HepG2 (cell line): ENCODE measurements at regions not wholly inside any gene's neighbourhood (a gene's known extent, or its start where the extent isn't known, plus 50 kb on each side); places are given as distances from the start of the nearest gene placed in this dataset.

Experiments
- ATAC-seq: fragments of 200-7000 bp; cut with Tn5 transposase; 3 replicates; pipeline ENCODE4 v1.9.1; 2020; ENCODE audit warnings: mild to moderate bottlenecking, moderate library complexity
- BruUV-seq: library from RNA; stranded (reverse); fragments of 400-500 nt; replicated peaks from 2 replicates; lab custom pipeline; 2021; lab: Mats Ljungman, UMichigan
- CTCF ChIA-PET: fragments of 300-600 bp; formaldehyde crosslinking; extraction: SDS; loops from one replicate; lab custom pipeline; 2021; ENCODE audit warnings: low total read pairs, inconsistent platforms, low intra/inter-chr PET ratio; lab: Yijun Ruan, JAX
- POLR2A ChIA-PET: fragments of 350-600 bp; sonication (Branson Sonifier 250); formaldehyde crosslinking; loops from one replicate; lab custom pipeline; 2020; ENCODE audit warnings: antibody characterized with exemption, inconsistent platforms; lab: Yijun Ruan, JAX
- DNase-seq: peaks from one replicate; pipeline ENCODE4 v3.0.0-alpha.2; 2015; ENCODE audit warnings: low spot score
- FAIRE-seq: peaks from 3 replicates; lab custom pipeline; 2011; peaks lifted over from hg19 to GRCh38; lab: Jason Lieb, UNC
- H2AFZ ChIP-seq: one replicate; pipeline ENCODE4 v1.6.1; 2011; ENCODE audit warnings: low read length, inconsistent platforms
- H3K27ac ChIP-seq: fragments of 300-600 bp; 3 replicates; pipeline ENCODE4 v1.8.0; 2011; ENCODE audit warnings: mixed run types, mild to moderate bottlenecking, mixed read lengths, low read length, inconsistent platforms; ENCODE audit not compliant: insufficient read depth; ENCODE audit errors: extremely low read length
- H3K27me3 ChIP-seq, 2 experiments: fragments of 200-600 bp in 1 of 2; 2 replicates in 1 of 2; 3 replicates in 1 of 2; pipeline versions ENCODE4 v1.6.0 to v1.8.0; 2011; ENCODE audit warnings: low read length in 2 of 2, mild to moderate bottlenecking in 2 of 2, moderate library complexity in 2 of 2, inconsistent platforms in 1 of 2; ENCODE audit not compliant: insufficient read depth in 2 of 2, control insufficient read depth in 1 of 2
- H3K36me3 ChIP-seq, 2 experiments: fragments of 200-600 bp in 1 of 2; replicated peaks in 1 of 2; 2 replicates in 1 of 2; 3 replicates in 1 of 2; pipeline versions ENCODE4 v1.5.1 to v1.8.0; 2011; ENCODE audit warnings: low read length in 2 of 2, inconsistent platforms in 1 of 2; ENCODE audit not compliant: insufficient read depth in 2 of 2, control insufficient read depth in 1 of 2
- H3K4me1 ChIP-seq: 2 replicates; pipeline ENCODE4 v1.5.1; 2012; ENCODE audit warnings: low read length, inconsistent platforms; ENCODE audit not compliant: insufficient read depth
- H3K4me2 ChIP-seq: 2 replicates; pipeline ENCODE4 v1.6.0; 2011; ENCODE audit warnings: low read depth, low read length, inconsistent platforms
- H3K4me3 ChIP-seq, 3 experiments: fragments of 200-600 bp in 1 of 3; sonication (generic), shearing (Covaris generic) in 1 of 3; replicated peaks in 1 of 3; 2 replicates each; pipeline ENCODE4 v1.5.1; 2011 to 2016; ENCODE audit warnings: low read length in 3 of 3, inconsistent platforms in 2 of 3, low read depth in 2 of 3, mild to moderate bottlenecking in 2 of 3, control low read depth in 1 of 3, mixed read lengths in 1 of 3; ENCODE audit not compliant: insufficient read depth in 1 of 3
- H3K79me2 ChIP-seq: one replicate; pipeline ENCODE4 v1.6.1; 2011; ENCODE audit warnings: low read length, inconsistent platforms; ENCODE audit not compliant: insufficient read depth
- H3K9ac ChIP-seq: 2 replicates; pipeline ENCODE4 v1.6.0; 2011; ENCODE audit warnings: mild to moderate bottlenecking, low read depth, low read length, inconsistent platforms; ENCODE audit not compliant: insufficient read depth
- H3K9me3 ChIP-seq: 2 replicates; pipeline ENCODE4 v1.5.1; 2012; ENCODE audit warnings: mild to moderate bottlenecking, low read length
- H4K20me1 ChIP-seq: 2 replicates; pipeline ENCODE4 v1.6.0; 2011; ENCODE audit warnings: inconsistent platforms, mild to moderate bottlenecking, low read length, moderate library complexity; ENCODE audit not compliant: insufficient read depth
- ARID5B ChIP-seq: IDR thresholded peaks from 2 replicates; pipeline ENCODE4 v1.4.0; 2020; ENCODE audit warnings: mild to moderate bottlenecking, missing genetic modification reagents
- ESRRA ChIP-seq: sonication (generic); formaldehyde crosslinking; IDR thresholded peaks from 2 replicates; pipeline ENCODE4 v1.5.1; 2020; ENCODE audit warnings: mild to moderate bottlenecking, low read depth, missing genetic modification reagents
- JARID2 ChIP-seq: sonication (generic); formaldehyde crosslinking; IDR thresholded peaks from 2 replicates; pipeline ENCODE4 v1.8.1; 2023; ENCODE audit warnings: missing genetic modification reagents, inconsistent platforms; ENCODE audit not compliant: insufficient replicate concordance
- JUND ChIP-seq: sonication (generic); formaldehyde crosslinking; IDR thresholded peaks from 2 replicates; pipeline ENCODE4 v1.8.0; 2022; ENCODE audit warnings: mild to moderate bottlenecking, missing genetic modification reagents
- MTA3 ChIP-seq: sonication (generic); formaldehyde crosslinking; IDR thresholded peaks from 2 replicates; pipeline ENCODE4 v1.4.0; 2020; ENCODE audit warnings: missing genetic modification reagents
- PRDM4 ChIP-seq: sonication (generic); formaldehyde crosslinking; IDR thresholded peaks from 2 replicates; pipeline ENCODE4 v1.9.0; 2021; ENCODE audit warnings: missing genetic modification reagents, borderline replicate concordance
- PRMT3 ChIP-seq: sonication (generic); formaldehyde crosslinking; IDR thresholded peaks from 2 replicates; pipeline ENCODE4 v1.8.1; 2022; ENCODE audit warnings: low read depth, mild to moderate bottlenecking, moderate library complexity, missing genetic modification reagents, borderline replicate concordance
- SATB2 ChIP-seq: sonication (generic); formaldehyde crosslinking; IDR thresholded peaks from 2 replicates; pipeline ENCODE4 v1.5.0; 2020; ENCODE audit warnings: missing genetic modification reagents
- TERF1 ChIP-seq: sonication (generic); formaldehyde crosslinking; IDR thresholded peaks from 2 replicates; pipeline ENCODE4 v1.8.0; 2022; ENCODE audit warnings: mild to moderate bottlenecking, missing genetic modification reagents, moderate library complexity
- TFDP2 ChIP-seq: sonication (generic); formaldehyde crosslinking; IDR thresholded peaks from 2 replicates; pipeline ENCODE4 v1.4.0; 2020; ENCODE audit warnings: missing genetic modification reagents
- ZNF12 ChIP-seq: sonication (generic); formaldehyde crosslinking; IDR thresholded peaks from 2 replicates; pipeline ENCODE4 v1.5.0; 2020; ENCODE audit warnings: missing genetic modification reagents
- ZNF225 ChIP-seq: sonication (generic); formaldehyde crosslinking; IDR thresholded peaks from 2 replicates; pipeline ENCODE4 v1.4.0; 2020; ENCODE audit warnings: mild to moderate bottlenecking, missing genetic modification reagents
- ZNF281 ChIP-seq: sonication (generic); formaldehyde crosslinking; IDR thresholded peaks from 2 replicates; pipeline ENCODE4 v1.4.0; 2020; ENCODE audit warnings: missing genetic modification reagents, borderline replicate concordance
- ZNF558 ChIP-seq: sonication (generic); formaldehyde crosslinking; IDR thresholded peaks from 2 replicates; pipeline ENCODE4 v1.9.0; 2022; ENCODE audit warnings: mild to moderate bottlenecking, missing genetic modification reagents, borderline replicate concordance
- WGBS: methylation state at CpG from one replicate; pipeline ENCODE4 v1.1.6; 2017; ENCODE audit warnings: low lambda C conversion rate; 5-methylcytosine and 5-hydroxymethylcytosine counted together
- in situ Hi-C: cut with HindIII; loops from 2 replicates; pipeline ENCODE4 v1.10.0; 2017; ENCODE audit warnings: low pct_unique_long_range_greater_than_20kb; ENCODE audit not compliant: extremely low pct_ligation_motif_present
- intact Hi-C: fragments of 100-400 bp; cut with micrococcal nuclease; formaldehyde crosslinking; loops from one replicate; pipeline ENCODE4 v1.10.0; 2022; ENCODE audit not compliant: unreplicated experiment

GRCh38 chrX:120718969-120719368 is 89.1 kb upstream of the C1GALT1C1 start:
- CTCF ChIA-PET = no interaction called here
- H2AFZ ChIP-seq = no peak overlapping the region
- H4K20me1 ChIP-seq = no peaks in the 10 kb centered on the region
- H3K36me3 ChIP-seq = no peaks in the 10 kb centered on the region
- no peak for DNase-seq
- H3K27me3 ChIP-seq = no peaks in the 10 kb centered on the region
- no peaks in the 10 kb centered on the region for H3K4me1 ChIP-seq
- no peak overlapping the region for H3K4me3 ChIP-seq
- no peak for FAIRE-seq
- no peak overlapping the region for H3K9ac ChIP-seq
- no TSS peak for BruUV-seq
- 50% methylated on average over 2 of the region's 2 CpGs for WGBS
- POLR2A ChIA-PET = no interaction called here
- H3K79me2 ChIP-seq = no peaks in the 10 kb centered on the region
- H3K4me2 ChIP-seq = no peak overlapping the region
- H3K27ac ChIP-seq = no peak overlapping the region
- in situ Hi-C loops (no loop called here), intact Hi-C loops (no loop called here)
- H3K9me3 ChIP-seq = no peaks in the 10 kb centered on the region
- ATAC-seq = no peak
- TF ChIP-seq PRMT3 (CRISPR knock-in tag) (no peak), ESRRA (CRISPR knock-in tag) (no peak), MTA3 (CRISPR knock-in tag) (no peak), ZNF225 (CRISPR knock-in tag) (no peak), ZNF558 (CRISPR knock-in tag) (no peak), TFDP2 (CRISPR knock-in tag) (no peak), JARID2 (CRISPR knock-in tag) (no peak), TERF1 (CRISPR knock-in tag) (no peak), JUND (no peak), ZNF12 (CRISPR knock-in tag) (no peak), ZNF281 (CRISPR knock-in tag) (no peak), SATB2 (no peak), ARID5B (CRISPR knock-in tag) (no peak), PRDM4 (CRISPR knock-in tag) (no peak)
